BJ (cell line): ENCODE measurements at regions not wholly inside any gene's neighbourhood (a gene's known extent, or its start where the extent isn't known, plus 50 kb on each side); places are given as distances from the start of the nearest gene placed in this dataset.

Source experiments
- CTCF ChIA-PET: fragments of 350-600 bp; formaldehyde crosslinking; extraction: SDS; loops from one replicate; lab custom pipeline; 2021; ENCODE audit warnings: antibody characterized with exemption, inconsistent platforms; lab: Yijun Ruan, JAX
- POLR2A ChIA-PET: fragments of 300-600 bp; sonication (Branson Sonifier 250); formaldehyde crosslinking; extraction: SDS; loops from one replicate; lab custom pipeline; 2021; ENCODE audit warnings: antibody characterized with exemption; lab: Charles Lee
- DNase-seq: peaks from one replicate; pipeline ENCODE4 v3.0.0-alpha.2; 2011; ENCODE audit warnings: low read depth
- H3K27me3 ChIP-seq: 2 replicates; pipeline ENCODE4 v1.6.0; 2011; ENCODE audit warnings: low read length; ENCODE audit not compliant: control insufficient read depth, insufficient read depth
- H3K36me3 ChIP-seq: 2 replicates; pipeline ENCODE4 v1.5.1; 2011; ENCODE audit warnings: low read length; ENCODE audit not compliant: control insufficient read depth, insufficient read depth
- H3K4me3 ChIP-seq: 2 replicates; pipeline ENCODE4 v1.5.1; 2011; ENCODE audit warnings: low read depth, mild to moderate bottlenecking, control low read depth, low read length
- CTCF ChIP-seq: IDR thresholded peaks from 2 replicates; pipeline ENCODE4 v1.5.1; 2011; ENCODE audit warnings: low read depth, mild to moderate bottlenecking, control low read depth, inconsistent platforms, low read length, moderate library complexity; ENCODE audit not compliant: insufficient read depth

- no peak for DNase-seq
- ChIA-PET POLR2A (no interaction called here), CTCF (no interaction called here)
- Histone ChIP-seq H3K4me3 (no peak overlapping the region), H3K27me3 (no peaks in the 10 kb centered on the region), H3K36me3 (no peaks in the 10 kb centered on the region)
- no peak for TF ChIP-seq CTCF
Observed at GRCh38 chr7:115271332-115272235, 349.7 kb downstream of the MDFIC start.

- H3K4me3 ChIP-seq: no peak overlapping the region
- POLR2A ChIA-PET: no interaction called here
- TF ChIP-seq CTCF: no peak
- no peaks in the 10 kb centered on the region for H3K36me3 ChIP-seq
- DNase-seq: no peak
- CTCF ChIA-PET: no interaction called here
- no peaks in the 10 kb centered on the region for H3K27me3 ChIP-seq
Observed at GRCh38 chr7:115269486-115269885, 347.6 kb downstream of the MDFIC start.

GRCh38 chr7:115267503-115267902 lies 345.6 kb downstream of the MDFIC start:
- H3K27me3 ChIP-seq: no peaks in the 10 kb centered on the region
- no peak for DNase-seq
- no peaks in the 10 kb centered on the region for H3K36me3 ChIP-seq
- TF ChIP-seq CTCF: no peak
- H3K4me3 ChIP-seq: no peak overlapping the region
- POLR2A ChIA-PET: no interaction called here
- CTCF ChIA-PET: no interaction called here

GRCh38 chr7:115260381-115260780 lies 338.5 kb downstream of the MDFIC start:
- ChIA-PET CTCF (no interaction called here), POLR2A (no interaction called here)
- no peak for TF ChIP-seq CTCF
- H3K36me3 ChIP-seq: no peaks in the 10 kb centered on the region
- no peaks in the 10 kb centered on the region for H3K27me3 ChIP-seq
- DNase-seq: no peak
- H3K4me3 ChIP-seq: no peak overlapping the region

GRCh38 chr7:115252461-115252860 lies 330.6 kb downstream of the MDFIC start:
- Histone ChIP-seq H3K27me3 (no peaks in the 10 kb centered on the region), H3K36me3 (no peaks in the 10 kb centered on the region), H3K4me3 (no peak overlapping the region)
- ChIA-PET CTCF (no interaction called here), POLR2A (no interaction called here)
- TF ChIP-seq CTCF: no peak
- DNase-seq: no peak
